ENCODE measurements at regions not wholly inside any gene's neighbourhood (a gene's known extent, or its start where the extent isn't known, plus 50 kb on each side); places are given as distances from the start of the nearest gene placed in this dataset.

DNA sequence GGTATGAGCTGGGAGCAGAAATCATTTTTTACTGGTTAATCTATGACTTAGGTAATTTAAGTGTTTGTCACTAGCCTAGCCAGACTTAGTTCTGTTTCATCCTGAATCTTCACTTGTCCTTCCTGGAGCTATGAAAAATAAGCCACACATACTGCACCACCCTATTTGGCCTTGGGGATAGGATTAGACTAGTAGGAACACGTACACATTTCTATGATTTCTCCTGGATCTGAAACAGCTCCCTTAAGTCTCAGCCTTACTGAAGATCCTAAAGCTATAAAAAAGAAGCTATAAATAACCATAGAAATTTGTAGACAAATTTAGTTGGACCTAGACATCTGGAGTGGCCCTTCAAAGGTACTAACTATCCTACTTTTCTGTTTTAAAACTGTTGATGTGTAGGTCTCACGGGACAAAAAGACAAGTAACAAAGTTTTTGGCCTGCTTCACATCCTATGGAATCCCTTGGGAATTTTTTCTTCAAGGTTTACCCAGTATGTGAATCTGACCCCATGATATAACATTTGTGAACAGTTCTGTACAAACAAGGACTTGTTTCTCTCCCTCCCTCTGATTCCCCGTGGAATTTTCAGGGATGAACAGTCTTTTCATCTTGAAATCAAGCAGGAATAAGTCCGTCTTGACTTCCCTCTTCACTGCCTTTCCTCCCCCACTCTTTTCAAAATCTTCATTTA is 275.0 kb downstream of the FAM76B start:
- no peak for DNase-seq (ENCODE audit: low read depth)

DNA sequence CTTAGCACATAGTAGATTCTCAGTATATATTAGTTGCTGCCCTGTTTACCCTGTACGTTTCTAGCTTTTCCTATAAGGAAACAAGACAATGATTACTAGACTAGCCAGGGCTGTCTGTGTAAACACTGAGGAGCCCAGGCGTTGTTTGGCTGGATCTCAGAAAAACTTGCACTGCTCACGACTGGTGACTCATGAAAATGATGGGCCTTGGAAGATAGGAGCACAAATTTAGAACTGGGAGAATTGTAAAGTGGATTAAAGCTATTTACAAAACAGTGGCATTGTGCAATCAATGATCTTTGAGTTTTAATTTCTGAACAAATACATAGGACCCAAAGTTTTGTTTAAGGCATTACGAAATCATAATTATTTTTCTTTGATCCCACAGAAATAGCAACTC is 276.9 kb downstream of the FAM76B start:
- peak; percentile 92 for DNase-seq (ENCODE audit: low read depth)

GRCh38 chr11:95512177-95512576 is 277.4 kb downstream of the FAM76B start:
- peak; percentile 90 for DNase-seq (ENCODE audit: low read depth)

DNA sequence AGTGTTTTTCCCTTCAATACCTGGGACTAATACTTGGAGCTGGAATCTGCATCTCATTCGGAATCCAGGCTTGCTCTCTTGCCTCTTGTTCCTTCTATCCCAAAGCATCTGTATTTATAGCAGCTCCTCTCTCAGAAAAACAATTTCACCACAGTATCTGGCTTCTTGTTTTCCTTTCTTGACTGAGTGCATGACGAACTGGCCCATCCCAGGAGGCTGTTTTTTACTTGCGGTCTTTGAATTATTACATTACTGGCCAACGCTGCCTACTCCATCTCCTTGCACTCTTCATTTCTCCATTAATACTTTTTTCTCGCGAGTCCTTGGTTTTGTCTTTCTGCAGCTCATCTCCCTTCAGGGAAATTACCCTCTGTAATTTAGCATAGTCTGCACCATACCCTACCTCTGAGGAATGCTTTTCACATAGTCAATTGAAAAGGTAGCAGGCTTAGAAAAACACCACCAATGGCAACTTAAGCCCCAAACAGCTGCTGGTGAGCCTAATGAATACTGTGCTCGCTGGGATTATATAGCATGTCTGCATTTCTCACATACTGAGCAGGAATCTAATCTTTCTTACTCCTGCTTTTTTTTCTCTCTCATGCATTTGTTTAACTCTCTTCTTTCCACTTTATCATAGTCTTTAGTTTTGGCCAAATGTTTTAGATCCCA is 277.4 kb upstream of the SESN3 start:
- DNase-seq (ENCODE audit: low read depth) = no peak

DNA sequence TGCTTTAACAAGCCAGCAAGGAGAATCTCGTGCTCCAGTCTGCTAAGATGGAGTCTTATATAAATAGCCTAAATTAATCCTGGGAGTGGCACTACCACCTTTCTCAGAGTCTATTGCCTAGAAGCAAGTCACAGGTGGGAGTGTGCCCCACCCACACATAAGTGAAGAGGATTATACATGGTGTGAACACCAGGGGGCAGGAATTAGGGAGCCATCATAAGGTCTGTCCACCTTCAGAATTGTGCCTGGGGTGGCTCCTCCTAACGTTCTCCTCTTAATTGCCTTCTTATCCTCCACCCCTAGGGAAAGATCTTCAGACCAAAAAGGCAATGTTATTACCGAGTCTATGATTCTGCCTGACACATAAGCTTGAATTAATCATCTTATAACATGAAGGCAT is 276.8 kb upstream of the SESN3 start:
- DNase-seq (ENCODE audit: low read depth) = no peak

- DNase-seq (ENCODE audit: low read depth) = no peak
Observed at GRCh38 chr11:95506777-95507176, 275.8 kb upstream of the SESN3 start.

DNA sequence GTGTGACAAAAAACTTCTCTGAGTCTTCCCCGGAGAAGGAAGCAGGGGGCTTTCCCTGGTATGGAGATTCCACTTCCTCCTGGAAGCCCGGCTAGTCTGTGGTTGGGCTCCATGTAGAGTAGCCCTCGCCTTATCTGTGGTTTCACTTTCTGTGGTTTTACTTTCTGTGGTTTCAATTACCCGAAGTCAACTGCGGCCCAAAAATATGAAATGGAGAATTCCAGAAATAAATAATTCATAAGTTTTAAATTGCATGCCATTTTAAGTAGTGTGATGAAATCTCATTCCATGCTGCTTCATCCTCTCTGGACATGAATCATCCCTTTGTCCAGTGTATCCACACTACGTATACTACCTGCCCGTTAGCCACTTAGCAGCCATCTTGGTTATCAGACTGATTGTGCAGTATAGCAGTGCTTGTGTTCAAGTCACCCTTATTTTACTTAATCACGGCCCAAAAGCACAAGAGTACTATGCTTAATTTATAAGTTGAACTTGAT is 275.0 kb upstream of the SESN3 start:
- peak; percentile 25 for DNase-seq (ENCODE audit: low read depth)

DNA sequence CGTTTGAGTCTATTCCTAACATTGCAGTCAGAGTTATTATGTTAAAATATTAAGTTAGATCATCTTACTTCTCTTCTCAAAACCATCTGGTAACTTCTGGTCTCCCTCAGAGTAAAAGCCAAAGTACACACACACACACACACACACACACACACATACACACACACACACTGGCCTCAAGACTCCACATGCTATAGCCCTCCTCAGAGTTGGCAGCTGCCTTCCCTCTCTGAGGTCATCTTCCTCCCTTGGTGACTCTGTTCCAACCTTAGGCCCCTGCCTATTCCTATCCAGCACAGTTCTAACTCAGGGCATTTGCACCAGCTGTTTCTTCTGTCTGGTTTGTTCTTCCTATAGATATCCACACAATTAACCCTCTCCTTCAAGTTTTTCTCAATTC is 272.0 kb upstream of the SESN3 start:
- no peak for DNase-seq (ENCODE audit: low read depth)

DNA sequence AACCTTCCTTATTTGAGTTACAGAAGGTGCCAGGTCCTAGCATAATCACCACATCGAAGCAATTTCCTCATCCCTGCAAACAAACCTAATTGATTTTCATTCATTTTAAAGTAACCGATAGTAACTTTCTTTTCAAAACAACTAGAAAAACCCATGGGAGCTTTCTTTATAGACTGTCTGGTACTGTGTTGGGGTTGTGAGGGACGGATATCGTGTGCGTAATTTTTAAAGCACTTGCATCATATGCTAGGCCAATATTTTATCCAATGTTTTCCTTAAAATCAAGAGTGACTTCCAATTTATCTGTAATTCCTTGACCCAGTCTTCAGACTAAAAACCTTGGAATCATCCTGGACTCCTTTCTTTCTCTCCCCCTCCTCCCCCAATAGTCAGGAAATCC is 271.5 kb upstream of the SESN3 start:
- DNase-seq (ENCODE audit: low read depth) = no peak

DNA sequence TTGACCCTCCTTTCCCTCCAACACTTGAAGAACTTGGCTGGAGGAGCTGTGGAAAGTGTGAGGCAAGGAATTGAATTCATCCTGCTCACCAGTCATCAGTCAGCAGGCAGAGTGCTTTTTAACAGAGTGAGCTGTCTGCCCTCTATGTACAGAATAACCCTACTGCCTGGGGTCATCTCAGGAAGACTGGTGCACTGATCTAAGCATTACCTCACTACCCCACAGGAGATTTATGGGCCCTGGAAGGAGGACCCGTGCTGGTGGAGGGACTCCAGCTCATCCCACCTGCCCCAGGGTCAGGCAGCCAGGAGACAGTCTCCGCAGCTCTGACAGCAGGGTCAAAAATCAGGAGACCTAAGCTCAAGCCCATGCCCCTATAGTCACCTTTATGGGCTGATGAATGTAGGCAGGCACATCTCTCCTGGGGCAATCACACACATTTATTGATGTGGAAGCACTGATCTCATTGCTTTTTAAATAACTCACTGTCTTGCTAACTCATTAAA is 270.8 kb upstream of the SESN3 start:
- no peak for DNase-seq (ENCODE audit: low read depth)

GRCh38 chr11:95500466-95500865 is 269.5 kb upstream of the SESN3 start:
- no peak for DNase-seq (ENCODE audit: low read depth)

GRCh38 chr11:95499516-95500135 is 268.6 kb upstream of the SESN3 start:
- peak; percentile 38 for DNase-seq (ENCODE audit: low read depth)

DNA sequence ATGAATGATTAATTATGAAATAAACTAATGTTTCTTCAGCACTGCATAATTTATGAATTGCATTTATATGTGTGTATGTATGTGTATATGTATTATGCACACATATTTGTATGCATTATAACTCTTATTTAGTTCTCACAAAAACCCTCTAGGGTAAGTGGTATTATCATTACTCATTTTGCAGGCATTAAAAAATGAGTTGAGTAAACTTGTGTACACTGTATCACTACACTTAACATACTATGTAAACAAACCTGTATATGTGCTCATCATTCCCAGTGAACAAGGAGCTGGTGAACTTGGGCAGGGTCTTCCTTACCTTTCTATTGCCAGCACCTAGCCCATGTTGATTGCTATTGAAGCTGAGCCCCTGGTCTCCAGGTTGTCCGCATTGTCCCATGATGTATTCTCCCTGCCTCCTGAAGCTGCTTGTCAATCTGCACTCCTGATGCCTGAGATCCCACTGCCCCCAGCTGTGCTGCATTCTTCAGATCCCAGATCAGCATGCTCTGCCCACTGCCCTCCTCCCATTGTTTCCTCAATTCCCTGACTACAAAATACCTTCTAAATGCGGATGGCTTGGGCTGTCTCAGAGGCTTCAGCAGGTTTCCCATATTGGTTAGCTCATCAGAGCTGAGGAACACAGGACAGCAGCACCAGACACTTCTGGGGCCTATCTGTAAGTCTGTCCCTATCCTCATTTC is 267.9 kb upstream of the SESN3 start:
- no peak for DNase-seq (ENCODE audit: low read depth)

DNA sequence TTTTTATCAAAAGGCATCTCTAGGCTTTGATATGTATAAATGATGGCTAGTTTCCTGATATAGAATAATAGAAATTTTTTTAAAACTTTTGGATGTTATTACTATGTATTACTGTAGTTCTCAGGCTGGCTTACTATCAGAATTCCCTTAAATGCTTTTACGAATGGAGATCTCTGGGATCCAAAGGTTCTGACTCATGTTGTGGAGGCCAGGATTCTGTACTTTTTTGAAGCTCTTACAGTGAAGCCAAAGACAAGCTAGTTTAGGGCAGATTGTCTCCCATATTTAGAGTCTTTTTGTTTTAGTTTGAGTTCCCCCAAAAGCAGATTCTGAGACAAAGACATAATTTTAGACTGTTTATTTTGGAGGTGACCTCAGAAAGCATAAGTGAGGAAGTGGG is 265.9 kb upstream of the SESN3 start:
- DNase-seq (ENCODE audit: low read depth) = no peak

GRCh38 chr11:95495706-95496105 is 264.7 kb upstream of the SESN3 start:
- DNase-seq (ENCODE audit: low read depth) = no peak

DNA sequence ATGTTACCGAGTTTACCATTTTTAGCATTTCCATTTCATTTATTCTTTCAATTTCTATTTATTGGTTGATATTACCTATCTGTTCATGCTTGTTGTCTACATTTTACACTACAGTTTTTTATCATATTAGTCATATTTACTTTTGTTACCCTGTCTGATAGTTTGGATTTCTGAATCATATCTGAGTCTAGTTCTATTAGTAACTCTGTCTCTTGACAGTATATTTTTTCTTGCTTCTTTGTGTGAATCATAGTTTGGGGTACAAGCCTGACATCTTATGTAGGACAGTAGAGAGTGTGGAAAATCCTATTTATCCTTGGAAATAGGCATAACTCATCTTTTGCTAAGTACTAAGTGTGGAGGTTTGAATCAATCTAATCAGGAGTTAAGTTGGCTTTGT is 263.9 kb upstream of the SESN3 start:
- no peak for DNase-seq (ENCODE audit: low read depth)

- DNase-seq (ENCODE audit: low read depth) = no peak
Observed at GRCh38 chr11:95494167-95494566, 263.2 kb upstream of the SESN3 start.

GRCh38 chr11:95490625-95491024 is 259.6 kb upstream of the SESN3 start:
- DNase-seq (ENCODE audit: low read depth) = no peak

- DNase-seq (ENCODE audit: low read depth) = no peak
Observed at GRCh38 chr11:95487938-95488337, 256.9 kb upstream of the SESN3 start.

DNA sequence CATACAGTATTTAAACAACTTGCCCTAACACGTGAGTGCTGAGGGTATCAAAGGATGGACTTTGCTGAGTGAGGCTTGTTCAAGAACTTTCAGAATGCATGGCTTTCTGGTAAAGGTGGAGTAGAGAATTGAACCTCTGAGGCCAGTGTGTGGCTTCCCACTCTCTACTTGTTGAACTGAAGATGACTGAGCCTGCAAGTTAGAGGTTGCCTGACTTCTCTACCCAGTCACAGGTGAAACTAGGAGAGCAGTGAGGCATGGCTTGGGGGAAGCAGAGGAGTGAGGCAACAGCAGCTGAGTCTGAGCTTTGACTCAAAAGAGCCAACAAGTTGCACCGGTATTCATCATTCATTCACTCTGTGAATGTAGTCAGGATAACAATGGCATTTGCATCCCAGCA is 256.4 kb upstream of the SESN3 start:
- DNase-seq (ENCODE audit: low read depth) = no peak

DNA sequence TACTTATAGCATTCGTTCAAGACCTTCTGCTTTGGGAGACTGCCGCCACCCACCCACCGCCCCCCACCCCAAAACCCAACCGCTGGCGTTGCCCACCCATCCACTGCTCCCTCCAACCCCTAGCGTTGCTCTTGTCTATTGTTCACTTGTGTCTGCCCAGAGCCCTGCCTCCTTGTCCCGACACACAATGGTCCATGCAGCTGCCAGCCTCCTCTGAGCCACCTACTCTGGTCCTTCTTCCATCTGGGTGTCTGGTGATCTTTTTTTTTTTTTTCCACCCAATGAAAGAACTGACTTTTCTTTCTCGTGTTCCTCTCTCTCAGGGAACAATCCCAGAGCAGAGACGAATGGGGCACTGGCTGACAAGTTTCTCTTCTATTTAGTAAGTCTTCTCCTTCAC is 256.0 kb upstream of the SESN3 start:
- no peak for DNase-seq (ENCODE audit: low read depth)

GRCh38 chr11:95486466-95486865 is 255.5 kb upstream of the SESN3 start:
- DNase-seq (ENCODE audit: low read depth) = no peak

Data from GM04504 (cell line).